IMR-90 (cell line): ENCODE measurements at regions not wholly inside any gene's neighbourhood (a gene's known extent, or its start where the extent isn't known, plus 50 kb on each side); places are given as distances from the start of the nearest gene placed in this dataset.

Experiments used
- ATAC-seq: fragments of 200-7000 bp; cut with Tn5 transposase; 2 replicates; pipeline ENCODE4 v1.9.1; 2020; ENCODE audit warnings: low read depth, mild to moderate bottlenecking, moderate library complexity
- BruUV-seq: library from RNA; stranded (reverse); fragments of 400-500 nt; replicated peaks from 2 replicates; lab custom pipeline; 2021; lab: Mats Ljungman, UMichigan
- CTCF ChIA-PET: fragments of 300-600 bp; formaldehyde crosslinking; extraction: SDS; loops from one replicate; lab custom pipeline; 2021; ENCODE audit warnings: antibody characterized with exemption; lab: Yijun Ruan, JAX
- POLR2A ChIA-PET: fragments of 300-600 bp; sonication (Branson Sonifier 250); formaldehyde crosslinking; loops from one replicate; lab custom pipeline; 2022; ENCODE audit warnings: antibody characterized with exemption; ENCODE audit not compliant: unreplicated experiment; lab: Charles Lee
- DNase-seq: peaks from one replicate; pipeline ENCODE4 v3.0.0; 2013
- H2AFZ ChIP-seq: replicated peaks from 2 replicates; pipeline ENCODE3; 2013; ENCODE audit warnings: low read length, mild to moderate bottlenecking; ENCODE audit not compliant: poor library complexity
- H2AK5ac ChIP-seq: 2 replicates; pipeline ENCODE4 v1.6.1; 2013; ENCODE audit warnings: low read depth, low read length, inconsistent platforms
- H2AK9ac ChIP-seq: replicated peaks from 2 replicates; pipeline ENCODE3; 2013; ENCODE audit warnings: mild to moderate bottlenecking, low read depth, low read length, moderate library complexity; ENCODE audit not compliant: poor library complexity
- H2BK120ac ChIP-seq: 2 replicates; pipeline ENCODE4 v1.6.1; 2013; ENCODE audit warnings: low read depth, low read length, inconsistent platforms
- H2BK15ac ChIP-seq: 3 replicates; pipeline ENCODE4 v1.6.1; 2013; ENCODE audit warnings: low read depth, low read length, inconsistent platforms
- H2BK20ac ChIP-seq: 2 replicates; pipeline ENCODE4 v1.6.1; 2013; ENCODE audit warnings: low read depth, mild to moderate bottlenecking, inconsistent platforms, low read length, moderate library complexity
- H2BK5ac ChIP-seq: 2 replicates; pipeline ENCODE4 v1.6.1; 2013; ENCODE audit warnings: mild to moderate bottlenecking, low read depth, low read length, inconsistent platforms; ENCODE audit not compliant: poor library complexity, severe bottlenecking
- H3K14ac ChIP-seq: replicated peaks from 2 replicates; pipeline ENCODE4 v1.6.1; 2013; ENCODE audit warnings: low read depth, low read length, inconsistent platforms
- H3K18ac ChIP-seq: 2 replicates; pipeline ENCODE4 v1.6.1; 2013; ENCODE audit warnings: low read depth, low read length, control low read depth
- H3K23ac ChIP-seq: 2 replicates; pipeline ENCODE4 v1.6.1; 2013; ENCODE audit warnings: low read depth, low read length, inconsistent platforms
- H3K27ac ChIP-seq: 2 replicates; pipeline ENCODE4 v1.5.1; 2013; ENCODE audit warnings: mild to moderate bottlenecking, control low read depth, low read length; ENCODE audit not compliant: insufficient read depth
- H3K27me3 ChIP-seq: 2 replicates; pipeline ENCODE4 v1.6.1; 2013; ENCODE audit warnings: low read length; ENCODE audit not compliant: control insufficient read depth, insufficient read depth
- H3K36me3 ChIP-seq: 2 replicates; pipeline ENCODE4 v1.6.1; 2013; ENCODE audit warnings: low read length, mixed read lengths; ENCODE audit not compliant: control insufficient read depth, insufficient read depth
- H3K4ac ChIP-seq: 2 replicates; pipeline ENCODE4 v1.6.1; 2013; ENCODE audit warnings: low read depth, low read length, inconsistent platforms
- H3K4me1 ChIP-seq: 2 replicates; pipeline ENCODE4 v1.6.1; 2013; ENCODE audit warnings: low read length, mixed read lengths; ENCODE audit not compliant: control insufficient read depth, insufficient read depth
- H3K4me2 ChIP-seq: 2 replicates; pipeline ENCODE4 v1.6.1; 2013; ENCODE audit warnings: low read depth, mild to moderate bottlenecking, control low read depth, low read length, moderate library complexity
- H3K4me3 ChIP-seq: 2 replicates; pipeline ENCODE4 v1.5.1; 2013; ENCODE audit warnings: low read depth, mild to moderate bottlenecking, control low read depth, low read length, moderate library complexity; ENCODE audit not compliant: insufficient read depth
- H3K56ac ChIP-seq: 2 replicates; pipeline ENCODE4 v1.6.1; 2013; ENCODE audit warnings: low read length, inconsistent platforms; ENCODE audit not compliant: insufficient read depth; ENCODE audit errors: extremely low read depth
- H3K79me1 ChIP-seq, 2 experiments: 2 replicates each; pipeline ENCODE4 v1.6.1; 2013; ENCODE audit warnings: low read length in 2 of 2, inconsistent platforms in 1 of 2, low read depth in 1 of 2
- H3K9ac ChIP-seq: 2 replicates; pipeline ENCODE4 v1.6.1; 2013; ENCODE audit warnings: low read depth, low read length, control low read depth
- H3K9me1 ChIP-seq: 2 replicates; pipeline ENCODE4 v1.6.1; 2013; ENCODE audit warnings: low read length, inconsistent platforms; ENCODE audit not compliant: insufficient read depth
- H3K9me3 ChIP-seq: 2 replicates; pipeline ENCODE4 v1.6.1; 2013; ENCODE audit warnings: low read length; ENCODE audit not compliant: control insufficient read depth, insufficient read depth
- H4K20me1 ChIP-seq: 2 replicates; pipeline ENCODE4 v1.6.1; 2013; ENCODE audit warnings: low read length, inconsistent platforms; ENCODE audit not compliant: insufficient read depth
- H4K5ac ChIP-seq: 2 replicates; pipeline ENCODE4 v1.6.1; 2013; ENCODE audit warnings: mild to moderate bottlenecking, low read depth, low read length, control low read depth
- H4K8ac ChIP-seq, 2 experiments: 2 replicates each; pipeline ENCODE4 v1.6.1; 2013; ENCODE audit warnings: low read depth in 2 of 2, low read length in 2 of 2, control low read depth in 1 of 2, inconsistent platforms in 1 of 2
- H4K91ac ChIP-seq: 2 replicates; pipeline ENCODE4 v1.6.1; 2013; ENCODE audit warnings: low read depth, low read length, inconsistent platforms; ENCODE audit not compliant: insufficient read depth
- BHLHE40 ChIP-seq: fragments of 150-350 bp; IDR thresholded peaks from 2 replicates; pipeline ENCODE4 v1.6.1; 2016; ENCODE audit warnings: mild to moderate bottlenecking, low read depth, low read length
- CHD1 ChIP-seq: IDR thresholded peaks from 2 replicates; pipeline ENCODE4 v1.6.1; 2012; ENCODE audit warnings: low read depth, low read length, improper control_type of control experiment
- CTCF ChIP-seq: conservative IDR thresholded peaks from 2 replicates; pipeline ENCODE4 v1.5.1; 2012; ENCODE audit warnings: mild to moderate bottlenecking, low read depth, low read length, improper control_type of control experiment
- FOS ChIP-seq: fragments of 150-350 bp; IDR thresholded peaks from 2 replicates; pipeline ENCODE4 v1.6.1; 2016; ENCODE audit warnings: low read depth, low read length
- MAZ ChIP-seq: IDR thresholded peaks from 2 replicates; pipeline ENCODE4 v1.6.1; 2012; ENCODE audit warnings: low read depth, mild to moderate bottlenecking, low read length, improper control_type of control experiment, moderate library complexity, borderline replicate concordance
- MXI1 ChIP-seq: IDR thresholded peaks from 2 replicates; pipeline ENCODE4 v1.6.1; 2012; ENCODE audit warnings: low read depth, mild to moderate bottlenecking, low read length, moderate library complexity, borderline replicate concordance
- NFE2L2 ChIP-seq: fragments of 150-350 bp; IDR thresholded peaks from 2 replicates; pipeline ENCODE4 v1.6.1; 2016; ENCODE audit warnings: low read depth, mild to moderate bottlenecking, low read length
- POLR2A ChIP-seq: IDR thresholded peaks from 2 replicates; pipeline ENCODE4 v1.6.1; 2012; ENCODE audit warnings: mild to moderate bottlenecking, low read depth, low read length
- RAD21 ChIP-seq: IDR thresholded peaks from 2 replicates; pipeline ENCODE4 v1.6.1; 2012; ENCODE audit warnings: low read length, improper control_type of control experiment
- RCOR1 ChIP-seq: IDR thresholded peaks from 2 replicates; pipeline ENCODE4 v1.6.1; 2012; ENCODE audit warnings: mild to moderate bottlenecking, low read length, improper control_type of control experiment; ENCODE audit not compliant: insufficient replicate concordance
- RFX5 ChIP-seq: IDR thresholded peaks from 2 replicates; pipeline ENCODE4 v1.8.0; 2012; ENCODE audit warnings: low read depth, mild to moderate bottlenecking, low read length, moderate library complexity
- SMC3 ChIP-seq: fragments of 150-350 bp; IDR thresholded peaks from 2 replicates; pipeline ENCODE4 v1.6.1; 2016; ENCODE audit warnings: low read depth, mild to moderate bottlenecking, antibody characterized with exemption, low read length, moderate library complexity
- WGBS, 2 experiments: methylation state at CpG; one replicate each; pipeline versions ENCODE4 v1.1.5 to v1.1.7; 2013; ENCODE audit warnings: missing lambda C conversion rate in 2 of 2; ENCODE audit not compliant: insufficient read length in 1 of 2; ENCODE audit errors: extremely low coverage in 2 of 2; 5-methylcytosine and 5-hydroxymethylcytosine counted together
- dilution Hi-C: fragments of 300-500 bp; cut with HindIII; formaldehyde crosslinking; loops from one replicate; pipeline ENCODE4 v1.14.3; 2018; ENCODE audit warnings: low sequenced_read_pairs; ENCODE audit not compliant: unreplicated experiment
- in situ Hi-C: fragments of 300-500 bp; cut with MboI; formaldehyde crosslinking; loops from 3 replicates; pipeline ENCODE4 v1.14.3; 2019; ENCODE audit warnings: low sequenced_read_pairs, inconsistent platforms, mixed read lengths
- intact Hi-C: fragments of 100-400 bp; cut with micrococcal nuclease; formaldehyde crosslinking; loops from 2 replicates; pipeline ENCODE4 v1.10.0; 2022
- TF ChIP-seq, protein P1 (sequence below): fragments of 150-350 bp; IDR thresholded peaks from 2 replicates; pipeline ENCODE4 v1.6.1; 2017; ENCODE audit warnings: mild to moderate bottlenecking, antibody characterized with exemption, low read length, low read depth

DNA sequence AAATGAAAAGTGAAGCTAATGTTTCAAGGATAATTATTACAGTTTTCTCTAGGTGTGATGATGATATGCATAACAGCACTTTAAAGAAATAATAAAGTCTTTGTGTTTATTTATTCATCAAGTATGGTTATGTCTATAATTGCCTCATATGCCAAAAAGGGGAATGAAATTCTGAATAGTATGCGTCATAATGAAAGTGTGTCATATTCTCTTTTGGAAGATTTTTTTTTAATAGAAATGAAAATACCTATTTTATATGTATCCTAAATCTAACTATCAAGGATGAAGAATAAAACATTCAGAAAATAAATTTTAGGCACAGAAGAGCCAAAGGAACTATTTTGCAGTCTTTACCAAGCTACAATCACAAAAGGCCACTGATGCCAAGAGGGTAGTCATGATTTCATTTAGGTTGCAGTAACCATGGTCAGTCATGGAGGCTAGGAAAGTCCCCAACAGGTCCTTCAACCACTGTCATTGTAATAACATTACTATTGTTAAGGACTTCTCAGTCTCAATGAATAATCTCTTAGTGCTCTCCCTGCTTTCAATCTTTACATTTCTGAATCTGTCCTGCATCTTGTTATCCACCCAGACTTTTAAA lies 712.5 kb downstream of the DCDC2C start:
- Histone ChIP-seq H3K56ac (no peak overlapping the region), H3K23ac (no peak overlapping the region), H3K9me1 (no peaks in the 10 kb centered on the region), H3K79me1 (no peaks in the 10 kb centered on the region), H3K4me2 (no peak overlapping the region), H2AK9ac (no peak overlapping the region), H2BK120ac (no peak overlapping the region), H3K14ac (no peak overlapping the region), H2AFZ (no peak overlapping the region), H3K36me3 (no peaks in the 10 kb centered on the region), H3K9me3 (peaks cover 16% of the 10 kb centered on the region), H4K91ac (no peak overlapping the region), H3K4me1 (no peaks in the 10 kb centered on the region), H4K8ac (no peak overlapping the region), H3K4ac (no peak overlapping the region), H2BK20ac (no peak overlapping the region), H2BK5ac (no peak overlapping the region), H3K9ac (no peak overlapping the region), H4K20me1 (no peaks in the 10 kb centered on the region), H4K5ac (no peak overlapping the region), H2BK15ac (no peak overlapping the region), H3K4me3 (no peak overlapping the region), H3K27me3 (no peaks in the 10 kb centered on the region), H3K18ac (no peak overlapping the region), H2AK5ac (no peak overlapping the region), H3K27ac (no peak overlapping the region)
- in situ Hi-C loops (no loop called here), dilution Hi-C loops (no loop called here), intact Hi-C loops (no loop called here)
- CTCF ChIA-PET, result no interaction called here
- no peak for DNase-seq
- WGBS, 2 experiments, result no CpG with 5 or more reads among the region's 1 CpG
- POLR2A ChIA-PET, result no interaction called here
- BruUV-seq, result no TSS peak
- TF ChIP-seq MXI1, result no peak
- TF ChIP-seq, protein P1, sequence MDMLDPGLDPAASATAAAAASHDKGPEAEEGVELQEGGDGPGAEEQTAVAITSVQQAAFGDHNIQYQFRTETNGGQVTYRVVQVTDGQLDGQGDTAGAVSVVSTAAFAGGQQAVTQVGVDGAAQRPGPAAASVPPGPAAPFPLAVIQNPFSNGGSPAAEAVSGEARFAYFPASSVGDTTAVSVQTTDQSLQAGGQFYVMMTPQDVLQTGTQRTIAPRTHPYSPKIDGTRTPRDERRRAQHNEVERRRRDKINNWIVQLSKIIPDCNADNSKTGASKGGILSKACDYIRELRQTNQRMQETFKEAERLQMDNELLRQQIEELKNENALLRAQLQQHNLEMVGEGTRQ, result no peak
- TF ChIP-seq POLR2A, result no peak
- TF ChIP-seq CTCF, result no peak
- no peak for TF ChIP-seq RFX5
- no peak for TF ChIP-seq NFE2L2
- TF ChIP-seq CHD1, result no peak
- TF ChIP-seq BHLHE40, result no peak
- TF ChIP-seq RAD21, result no peak
- no peak for TF ChIP-seq RCOR1
- TF ChIP-seq SMC3, result no peak
- TF ChIP-seq MAZ, result no peak
- no peak for TF ChIP-seq FOS
- no peak for ATAC-seq
